ENCODE measurements at regions not wholly inside any gene's neighbourhood (a gene's known extent, or its start where the extent isn't known, plus 50 kb on each side); places are given as distances from the start of the nearest gene placed in this dataset.
"Not testable (repeated sequence)": the region's sequence is repeated elsewhere in the genome, so short reads cannot be mapped to it uniquely, and the experiment has no call there.

DNA sequence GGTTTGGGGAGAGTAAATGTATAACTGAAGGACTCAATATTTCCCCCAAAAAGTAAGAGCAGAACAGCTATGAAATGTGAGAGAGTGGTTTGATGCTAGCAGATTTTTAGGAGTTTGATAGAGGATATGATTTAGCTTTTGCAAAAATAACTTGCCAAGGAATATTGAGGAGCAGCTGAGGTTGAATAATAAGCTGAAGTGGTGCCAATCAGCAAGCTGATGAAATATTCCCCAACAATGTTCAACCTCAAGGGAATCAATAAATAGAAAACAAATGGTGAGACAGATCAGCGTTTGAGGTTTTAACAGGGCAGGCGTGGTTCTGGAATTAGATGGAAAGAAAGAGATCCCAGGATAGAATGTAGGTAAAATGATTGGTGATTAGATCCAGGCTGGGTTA is 413.4 kb upstream of the ADAMTS5 start:
- DNase-seq = no peak

DNA sequence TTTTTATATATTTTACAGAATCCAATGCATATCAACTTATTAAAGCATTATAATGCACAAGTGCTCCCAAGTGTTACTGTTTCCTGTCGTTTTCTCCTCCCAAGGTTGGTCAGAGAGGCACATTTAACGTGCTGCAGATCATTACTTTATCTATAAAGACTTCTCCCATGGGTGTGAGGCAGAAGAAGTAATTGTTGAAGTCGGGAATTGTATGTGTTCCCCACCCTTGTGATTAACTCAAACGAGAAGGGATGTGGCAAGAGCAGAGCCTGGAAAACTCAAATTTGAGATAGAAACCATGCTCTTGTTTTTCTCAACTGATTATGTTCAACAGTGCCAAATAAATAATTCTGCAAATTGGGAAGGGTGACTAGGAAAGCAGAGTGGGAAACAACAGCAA is 412.5 kb upstream of the ADAMTS5 start:
- no peak for DNase-seq

GRCh38 chr21:27372381-27372780 is 405.5 kb upstream of the ADAMTS5 start:
- DNase-seq = no peak

GRCh38 chr21:27371975-27372331 is 405.1 kb upstream of the ADAMTS5 start:
- no peak for DNase-seq

GRCh38 chr21:27371115-27371974 is 404.5 kb upstream of the ADAMTS5 start:
- DNase-seq = no peak

DNA sequence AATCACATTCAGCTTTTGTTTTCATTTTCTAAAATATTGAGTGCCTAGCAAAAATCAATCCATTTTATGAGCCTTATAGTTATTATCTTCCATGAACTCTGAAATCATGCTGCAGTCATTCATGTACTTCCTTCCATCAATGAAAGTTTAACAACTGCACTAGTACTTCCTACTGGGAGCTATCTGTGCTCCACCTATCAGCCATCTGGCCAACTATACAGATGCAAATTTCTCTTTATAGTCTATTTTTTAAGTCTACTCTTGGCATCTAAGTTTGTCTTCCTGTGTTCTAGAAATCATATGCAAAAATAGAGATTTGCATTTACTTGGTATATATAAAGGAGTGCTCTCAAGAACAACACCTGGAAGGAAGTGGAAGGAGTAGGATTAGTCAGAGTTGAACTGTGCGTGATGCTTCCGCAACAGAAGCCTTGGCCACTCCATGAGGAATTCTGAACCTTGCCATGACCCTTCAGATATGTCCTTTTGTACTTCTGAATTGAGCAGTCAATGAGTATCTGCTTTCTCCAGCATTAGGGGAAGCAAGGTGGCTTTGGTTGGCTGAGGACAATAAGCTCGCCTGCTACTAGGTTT is 403.2 kb upstream of the ADAMTS5 start:
- DNase-seq = no peak

- no peak for DNase-seq
Measured at GRCh38 chr21:27369234-27369633, 402.3 kb upstream of the ADAMTS5 start.

GRCh38 chr21:27366646-27367235 is 399.9 kb upstream of the ADAMTS5 start:
- DNase-seq = no peak

DNA sequence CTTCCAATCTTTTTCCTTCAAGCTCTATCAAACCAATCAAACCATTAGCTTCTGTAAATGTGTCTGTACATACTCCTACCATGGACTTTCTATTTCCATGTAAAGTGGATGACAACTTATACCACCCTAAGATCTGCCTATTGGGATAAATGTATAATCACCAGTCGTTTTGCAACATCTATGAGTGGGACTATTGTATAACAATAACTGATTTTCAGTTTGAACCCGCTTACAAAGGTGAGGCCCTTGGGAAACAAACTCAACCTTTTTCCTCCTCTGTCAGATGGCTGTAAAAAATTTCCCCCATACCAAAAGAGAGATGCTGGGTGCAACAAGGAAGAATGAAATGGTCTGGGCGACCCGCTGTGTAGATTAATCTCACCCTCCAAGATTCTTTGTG is 399.1 kb upstream of the ADAMTS5 start:
- DNase-seq = no peak

GRCh38 chr21:27365394-27365793 is 398.5 kb upstream of the ADAMTS5 start:
- no peak for DNase-seq

- DNase-seq = no peak
Measured at GRCh38 chr21:27363719-27364477, 397.0 kb upstream of the ADAMTS5 start.

GRCh38 chr21:27362249-27362648 is 395.4 kb upstream of the ADAMTS5 start:
- DNase-seq = no peak

GRCh38 chr21:27359141-27359540 is 392.3 kb upstream of the ADAMTS5 start:
- no peak for DNase-seq

- no peak for DNase-seq
Measured at GRCh38 chr21:27352885-27353284, 386.0 kb upstream of the ADAMTS5 start.

GRCh38 chr21:27346041-27346448 is 379.2 kb upstream of the ADAMTS5 start:
- DNase-seq = no peak

- DNase-seq = no peak
Measured at GRCh38 chr21:27339902-27340301, 373.0 kb upstream of the ADAMTS5 start.

- DNase-seq = not testable (repeated sequence)
Measured at GRCh38 chr21:27338007-27338406, 371.1 kb upstream of the ADAMTS5 start.

GRCh38 chr21:27333096-27333495 is 366.2 kb upstream of the ADAMTS5 start:
- DNase-seq = no peak

DNA sequence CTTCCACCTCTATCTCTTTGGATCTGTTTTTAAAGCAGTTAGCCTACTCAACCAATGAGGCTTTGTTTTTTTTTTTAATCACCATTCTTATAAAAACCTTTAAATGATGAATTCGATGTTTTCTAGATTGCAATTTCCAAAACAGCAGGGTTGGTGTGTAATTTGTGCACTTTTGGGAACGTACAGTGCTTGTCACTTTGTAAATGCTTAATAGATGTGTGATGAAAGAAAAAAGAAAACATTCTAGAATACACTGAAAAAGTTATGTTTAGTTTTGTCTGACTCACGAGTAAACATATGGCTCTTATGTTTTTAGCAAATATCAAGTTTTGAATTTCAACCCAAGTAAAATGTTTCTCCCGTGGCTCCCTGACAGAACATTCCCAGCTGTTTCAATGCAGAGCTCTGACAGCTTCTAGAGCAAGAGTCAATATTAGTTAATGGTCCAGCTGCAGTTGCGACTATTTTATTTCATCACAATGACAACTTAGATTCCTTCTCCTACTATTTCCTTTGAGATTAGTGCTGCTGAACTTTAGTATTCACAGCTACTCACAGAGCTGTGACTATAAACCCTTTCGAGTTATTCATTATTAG is 362.5 kb upstream of the ADAMTS5 start:
- no peak for DNase-seq

DNA sequence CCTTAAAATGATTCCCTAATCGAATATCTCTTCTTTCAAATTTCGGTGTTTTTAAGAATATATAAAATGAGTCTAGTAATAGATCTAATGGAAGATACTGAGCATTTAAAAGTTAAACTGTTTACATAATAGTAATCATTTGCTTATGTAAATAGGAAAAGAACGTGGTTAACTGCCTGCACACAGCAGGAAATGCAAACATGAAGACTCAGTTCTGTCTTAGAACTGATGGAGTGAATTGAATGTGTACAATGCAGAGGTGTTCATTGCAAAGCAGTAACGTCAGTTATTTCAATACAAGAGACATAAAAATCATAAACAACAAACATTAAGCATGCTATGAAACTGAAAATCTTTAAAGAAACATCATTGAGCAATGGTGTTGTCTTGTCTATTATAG is 359.4 kb upstream of the ADAMTS5 start:
- DNase-seq = no peak

DNA sequence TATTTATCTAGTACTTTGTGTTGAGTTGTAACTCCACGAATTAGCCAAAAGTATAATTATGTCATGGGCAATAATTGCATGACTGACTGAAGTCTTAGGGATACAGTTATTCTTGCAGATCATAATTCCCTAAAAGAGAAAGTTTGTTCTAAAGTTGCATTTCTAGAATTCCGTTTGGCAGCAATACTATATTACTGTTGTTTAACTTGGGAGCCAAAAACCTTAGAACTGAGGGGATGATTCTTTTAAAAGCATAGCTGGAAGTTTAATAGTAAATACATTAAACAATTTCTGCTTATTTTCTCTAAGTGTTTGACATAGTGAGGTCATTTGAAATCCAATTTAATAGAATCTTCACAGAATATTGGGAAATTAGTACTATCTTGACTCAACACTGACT is 356.4 kb upstream of the ADAMTS5 start:
- DNase-seq = no peak

DNA sequence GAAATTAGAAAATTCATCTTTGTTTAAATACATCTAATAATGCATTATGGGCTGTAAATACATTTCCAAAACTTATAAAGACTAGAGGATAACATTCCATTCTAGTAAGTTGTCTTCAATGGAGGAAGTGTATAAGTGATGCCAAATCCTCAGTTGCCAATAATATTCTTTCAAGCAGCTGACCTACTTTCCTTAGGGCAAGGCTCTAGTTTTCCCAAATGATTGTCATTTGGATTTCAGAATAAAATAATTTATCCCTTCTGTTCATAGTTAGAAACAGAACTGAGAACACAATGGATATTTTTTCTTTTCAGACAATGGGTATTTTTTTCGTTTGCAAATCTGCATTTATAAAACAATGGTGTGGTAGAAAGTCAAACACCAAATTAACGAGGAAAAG is 354.9 kb upstream of the ADAMTS5 start:
- DNase-seq = no peak

DNA sequence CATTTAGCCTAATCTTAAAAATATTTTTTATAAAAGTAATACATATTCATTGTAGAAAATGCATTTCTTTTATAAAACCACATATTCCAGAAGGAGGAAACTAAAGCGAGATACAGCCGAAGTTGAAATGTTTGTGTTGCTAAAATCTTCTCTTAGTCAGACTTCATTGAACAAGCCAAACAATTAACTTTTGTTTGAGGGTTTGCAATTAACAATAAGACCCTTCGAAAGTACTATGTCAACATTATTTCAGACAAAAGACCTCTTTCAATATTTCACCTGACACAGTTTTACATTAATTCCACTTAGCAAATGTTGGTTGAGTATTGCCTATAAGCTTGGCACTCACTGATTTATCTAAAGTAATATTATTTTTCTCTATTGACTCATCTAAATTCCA is 354.0 kb upstream of the ADAMTS5 start:
- no peak for DNase-seq

Data from SHP77 (cell line).